Right atrium auricular region (tissue), 2 donors: ENCODE measurements at regions not wholly inside any gene's neighbourhood (a gene's known extent, or its start where the extent isn't known, plus 50 kb on each side); places are given as distances from the start of the nearest gene placed in this dataset.
A peak's percentile ranks its signal among the peaks of the same experiment; 100 is the strongest.

Experiments
- DNase-seq: peaks from one replicate; pipeline ENCODE4 v3.0.0-alpha.2; 2019; ENCODE audit warnings: low spot score
- H3K27ac ChIP-seq, 2 donors: fragments of 200-600 bp; sonication (generic); 1 replicate in 1 of 2; 2 replicates in 1 of 2; pipeline ENCODE4 v1.5.1; 2016 to 2019
- H3K27me3 ChIP-seq, 2 donors: fragments of 200-600 bp; sonication (generic); one replicate each; pipeline versions ENCODE4 v1.5.1 to v1.6.0; 2017 to 2019
- H3K36me3 ChIP-seq: fragments of 200-600 bp; sonication (generic); one replicate; pipeline ENCODE4 v1.5.1; 2016
- H3K4me1 ChIP-seq, 2 donors: fragments of 200-600 bp; sonication (generic); one replicate each; pipeline versions ENCODE4 v1.5.1 to v1.6.0; 2017 to 2019
- H3K4me3 ChIP-seq, 2 donors: fragments of 200-600 bp; sonication (generic); 1 replicate in 1 of 2; 2 replicates in 1 of 2; pipeline ENCODE4 v1.5.1; 2017 to 2019; ENCODE audit warnings: mild to moderate bottlenecking in 1 of 2, moderate library complexity in 1 of 2
- H3K9me3 ChIP-seq, 2 donors: fragments of 200-600 bp; sonication (generic); one replicate each; pipeline ENCODE4 v1.5.1; 2019
- TF ChIP-seq, protein P1 (sequence below), 2 donors: fragments of 200-600 bp; sonication (generic); IDR thresholded peaks; one replicate each; pipeline ENCODE4 v1.5.1; 2019; ENCODE audit warnings: antibody characterized with exemption in 2 of 2

- Histone ChIP-seq H3K27me3 (no peaks in the 10 kb centered on the region), H3K4me1 (peaks cover 0 to 14% of the 10 kb centered on the region in 2 donors), H3K36me3 (no peaks in the 10 kb centered on the region), H3K4me3 (no peak overlapping the region), H3K9me3 (no peaks in the 10 kb centered on the region), H3K27ac (no peak overlapping the region)
- DNase-seq, result no peak
- TF ChIP-seq, protein P1, sequence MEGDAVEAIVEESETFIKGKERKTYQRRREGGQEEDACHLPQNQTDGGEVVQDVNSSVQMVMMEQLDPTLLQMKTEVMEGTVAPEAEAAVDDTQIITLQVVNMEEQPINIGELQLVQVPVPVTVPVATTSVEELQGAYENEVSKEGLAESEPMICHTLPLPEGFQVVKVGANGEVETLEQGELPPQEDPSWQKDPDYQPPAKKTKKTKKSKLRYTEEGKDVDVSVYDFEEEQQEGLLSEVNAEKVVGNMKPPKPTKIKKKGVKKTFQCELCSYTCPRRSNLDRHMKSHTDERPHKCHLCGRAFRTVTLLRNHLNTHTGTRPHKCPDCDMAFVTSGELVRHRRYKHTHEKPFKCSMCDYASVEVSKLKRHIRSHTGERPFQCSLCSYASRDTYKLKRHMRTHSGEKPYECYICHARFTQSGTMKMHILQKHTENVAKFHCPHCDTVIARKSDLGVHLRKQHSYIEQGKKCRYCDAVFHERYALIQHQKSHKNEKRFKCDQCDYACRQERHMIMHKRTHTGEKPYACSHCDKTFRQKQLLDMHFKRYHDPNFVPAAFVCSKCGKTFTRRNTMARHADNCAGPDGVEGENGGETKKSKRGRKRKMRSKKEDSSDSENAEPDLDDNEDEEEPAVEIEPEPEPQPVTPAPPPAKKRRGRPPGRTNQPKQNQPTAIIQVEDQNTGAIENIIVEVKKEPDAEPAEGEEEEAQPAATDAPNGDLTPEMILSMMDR (IDR thresholded peaks at IDR 0.05), result no peak
Observed at GRCh38 chr14:53304726-53305381, 151.7 kb upstream of the DDHD1 start.

GRCh38 chr14:53295985-53296582, 143.0 kb upstream of the DDHD1 start:
- Histone ChIP-seq H3K4me1 (no peaks in the 10 kb centered on the region), H3K27me3 (no peaks in the 10 kb centered on the region), H3K9me3 (no peaks in the 10 kb centered on the region), H3K36me3 (no peaks in the 10 kb centered on the region), H3K4me3 (no peak overlapping the region), H3K27ac (no peak overlapping the region)
- TF ChIP-seq, protein P1 (IDR thresholded peaks at IDR 0.05), result peak; percentile 52 to 83
- DNase-seq, result no peak

GRCh38 chr14:53295372-53295771, 142.2 kb upstream of the DDHD1 start:
- Histone ChIP-seq H3K4me1 (no peaks in the 10 kb centered on the region), H3K27ac (no peak overlapping the region), H3K9me3 (no peaks in the 10 kb centered on the region), H3K4me3 (no peak overlapping the region), H3K27me3 (no peaks in the 10 kb centered on the region), H3K36me3 (no peaks in the 10 kb centered on the region)
- DNase-seq, result no peak
- TF ChIP-seq, protein P1 (IDR thresholded peaks at IDR 0.05), result no peak

- TF ChIP-seq, protein P1 (IDR thresholded peaks at IDR 0.05), result no peak
- no peaks in the 10 kb centered on the region for H3K36me3 ChIP-seq
- no peak overlapping the region for H3K27ac ChIP-seq
- H3K9me3 ChIP-seq, result peaks cover 0 to 14% of the 10 kb centered on the region in 2 donors
- H3K27me3 ChIP-seq, result no peaks in the 10 kb centered on the region
- H3K4me3 ChIP-seq, result no peak overlapping the region
- H3K4me1 ChIP-seq, result no peaks in the 10 kb centered on the region
- no peak for DNase-seq
Observed at GRCh38 chr14:53286301-53286700, 133.2 kb upstream of the DDHD1 start.

- Histone ChIP-seq H3K27me3 (no peaks in the 10 kb centered on the region), H3K4me3 (no peak overlapping the region), H3K36me3 (no peaks in the 10 kb centered on the region), H3K4me1 (no peaks in the 10 kb centered on the region), H3K9me3 (peaks cover 0 to 19% of the 10 kb centered on the region in 2 donors), H3K27ac (no peak overlapping the region)
- TF ChIP-seq, protein P1 (IDR thresholded peaks at IDR 0.05), result no peak
- DNase-seq, result no peak
Observed at GRCh38 chr14:53285821-53286220, 132.7 kb upstream of the DDHD1 start.
